ENCODE measurements at regions not wholly inside any gene's neighbourhood (a gene's known extent, or its start where the extent isn't known, plus 50 kb on each side); places are given as distances from the start of the nearest gene placed in this dataset.

GRCh38 chr5:5645198-5645597 is 222.7 kb downstream of the ICE1 start (continued):
- TF ChIP-seq, protein P1, sequence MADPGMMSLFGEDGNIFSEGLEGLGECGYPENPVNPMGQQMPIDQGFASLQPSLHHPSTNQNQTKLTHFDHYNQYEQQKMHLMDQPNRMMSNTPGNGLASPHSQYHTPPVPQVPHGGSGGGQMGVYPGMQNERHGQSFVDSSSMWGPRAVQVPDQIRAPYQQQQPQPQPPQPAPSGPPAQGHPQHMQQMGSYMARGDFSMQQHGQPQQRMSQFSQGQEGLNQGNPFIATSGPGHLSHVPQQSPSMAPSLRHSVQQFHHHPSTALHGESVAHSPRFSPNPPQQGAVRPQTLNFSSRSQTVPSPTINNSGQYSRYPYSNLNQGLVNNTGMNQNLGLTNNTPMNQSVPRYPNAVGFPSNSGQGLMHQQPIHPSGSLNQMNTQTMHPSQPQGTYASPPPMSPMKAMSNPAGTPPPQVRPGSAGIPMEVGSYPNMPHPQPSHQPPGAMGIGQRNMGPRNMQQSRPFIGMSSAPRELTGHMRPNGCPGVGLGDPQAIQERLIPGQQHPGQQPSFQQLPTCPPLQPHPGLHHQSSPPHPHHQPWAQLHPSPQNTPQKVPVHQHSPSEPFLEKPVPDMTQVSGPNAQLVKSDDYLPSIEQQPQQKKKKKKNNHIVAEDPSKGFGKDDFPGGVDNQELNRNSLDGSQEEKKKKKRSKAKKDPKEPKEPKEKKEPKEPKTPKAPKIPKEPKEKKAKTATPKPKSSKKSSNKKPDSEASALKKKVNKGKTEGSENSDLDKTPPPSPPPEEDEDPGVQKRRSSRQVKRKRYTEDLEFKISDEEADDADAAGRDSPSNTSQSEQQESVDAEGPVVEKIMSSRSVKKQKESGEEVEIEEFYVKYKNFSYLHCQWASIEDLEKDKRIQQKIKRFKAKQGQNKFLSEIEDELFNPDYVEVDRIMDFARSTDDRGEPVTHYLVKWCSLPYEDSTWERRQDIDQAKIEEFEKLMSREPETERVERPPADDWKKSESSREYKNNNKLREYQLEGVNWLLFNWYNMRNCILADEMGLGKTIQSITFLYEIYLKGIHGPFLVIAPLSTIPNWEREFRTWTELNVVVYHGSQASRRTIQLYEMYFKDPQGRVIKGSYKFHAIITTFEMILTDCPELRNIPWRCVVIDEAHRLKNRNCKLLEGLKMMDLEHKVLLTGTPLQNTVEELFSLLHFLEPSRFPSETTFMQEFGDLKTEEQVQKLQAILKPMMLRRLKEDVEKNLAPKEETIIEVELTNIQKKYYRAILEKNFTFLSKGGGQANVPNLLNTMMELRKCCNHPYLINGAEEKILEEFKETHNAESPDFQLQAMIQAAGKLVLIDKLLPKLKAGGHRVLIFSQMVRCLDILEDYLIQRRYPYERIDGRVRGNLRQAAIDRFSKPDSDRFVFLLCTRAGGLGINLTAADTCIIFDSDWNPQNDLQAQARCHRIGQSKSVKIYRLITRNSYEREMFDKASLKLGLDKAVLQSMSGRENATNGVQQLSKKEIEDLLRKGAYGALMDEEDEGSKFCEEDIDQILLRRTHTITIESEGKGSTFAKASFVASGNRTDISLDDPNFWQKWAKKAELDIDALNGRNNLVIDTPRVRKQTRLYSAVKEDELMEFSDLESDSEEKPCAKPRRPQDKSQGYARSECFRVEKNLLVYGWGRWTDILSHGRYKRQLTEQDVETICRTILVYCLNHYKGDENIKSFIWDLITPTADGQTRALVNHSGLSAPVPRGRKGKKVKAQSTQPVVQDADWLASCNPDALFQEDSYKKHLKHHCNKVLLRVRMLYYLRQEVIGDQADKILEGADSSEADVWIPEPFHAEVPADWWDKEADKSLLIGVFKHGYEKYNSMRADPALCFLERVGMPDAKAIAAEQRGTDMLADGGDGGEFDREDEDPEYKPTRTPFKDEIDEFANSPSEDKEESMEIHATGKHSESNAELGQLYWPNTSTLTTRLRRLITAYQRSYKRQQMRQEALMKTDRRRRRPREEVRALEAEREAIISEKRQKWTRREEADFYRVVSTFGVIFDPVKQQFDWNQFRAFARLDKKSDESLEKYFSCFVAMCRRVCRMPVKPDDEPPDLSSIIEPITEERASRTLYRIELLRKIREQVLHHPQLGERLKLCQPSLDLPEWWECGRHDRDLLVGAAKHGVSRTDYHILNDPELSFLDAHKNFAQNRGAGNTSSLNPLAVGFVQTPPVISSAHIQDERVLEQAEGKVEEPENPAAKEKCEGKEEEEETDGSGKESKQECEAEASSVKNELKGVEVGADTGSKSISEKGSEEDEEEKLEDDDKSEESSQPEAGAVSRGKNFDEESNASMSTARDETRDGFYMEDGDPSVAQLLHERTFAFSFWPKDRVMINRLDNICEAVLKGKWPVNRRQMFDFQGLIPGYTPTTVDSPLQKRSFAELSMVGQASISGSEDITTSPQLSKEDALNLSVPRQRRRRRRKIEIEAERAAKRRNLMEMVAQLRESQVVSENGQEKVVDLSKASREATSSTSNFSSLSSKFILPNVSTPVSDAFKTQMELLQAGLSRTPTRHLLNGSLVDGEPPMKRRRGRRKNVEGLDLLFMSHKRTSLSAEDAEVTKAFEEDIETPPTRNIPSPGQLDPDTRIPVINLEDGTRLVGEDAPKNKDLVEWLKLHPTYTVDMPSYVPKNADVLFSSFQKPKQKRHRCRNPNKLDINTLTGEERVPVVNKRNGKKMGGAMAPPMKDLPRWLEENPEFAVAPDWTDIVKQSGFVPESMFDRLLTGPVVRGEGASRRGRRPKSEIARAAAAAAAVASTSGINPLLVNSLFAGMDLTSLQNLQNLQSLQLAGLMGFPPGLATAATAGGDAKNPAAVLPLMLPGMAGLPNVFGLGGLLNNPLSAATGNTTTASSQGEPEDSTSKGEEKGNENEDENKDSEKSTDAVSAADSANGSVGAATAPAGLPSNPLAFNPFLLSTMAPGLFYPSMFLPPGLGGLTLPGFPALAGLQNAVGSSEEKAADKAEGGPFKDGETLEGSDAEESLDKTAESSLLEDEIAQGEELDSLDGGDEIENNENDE (IDR thresholded peaks at IDR 0.05; ENCODE audit: insufficient replicate concordance, low read length): no peak

Data from H1 (cell line).